ENCODE measurements at regions not wholly inside any gene's neighbourhood (a gene's known extent, or its start where the extent isn't known, plus 50 kb on each side); places are given as distances from the start of the nearest gene placed in this dataset.

GRCh38 chr6:156707818-156708217 is 69.4 kb upstream of the ARID1B start:
- no peaks in the 10 kb centered on the region for H3K36me3 ChIP-seq (ENCODE audit: low read depth)
- ATAC-seq (ENCODE audit: low read depth) (no peak), DNase-seq (ENCODE audit: low spot score) (no peak)

GRCh38 chr6:156703719-156704118 is 73.5 kb upstream of the ARID1B start:
- Histone ChIP-seq H3K4me3 (ENCODE audit: severe bottlenecking) (no peak overlapping the region), H3K27ac (ENCODE audit: poor library complexity, severe bottlenecking) (no peak overlapping the region), H3K27me3 (ENCODE audit: insufficient read depth, poor library complexity, severe bottlenecking) (no peaks in the 10 kb centered on the region), H3K4me1 (ENCODE audit: insufficient read depth, poor library complexity, severe bottlenecking) (peaks cover 4% of the 10 kb centered on the region), H3K36me3 (ENCODE audit: low read depth) (no peaks in the 10 kb centered on the region), H3K9me3 (ENCODE audit: severe bottlenecking) (no peaks in the 10 kb centered on the region)
- DNase-seq (ENCODE audit: low spot score), result no peak
- no peak for ATAC-seq (ENCODE audit: low read depth)
- no peak for TF ChIP-seq CTCF (IDR thresholded peaks at IDR 0.05; ENCODE audit: poor library complexity, severe bottlenecking)

More at GRCh38 chr6:156707818-156708217, 69.4 kb upstream of the ARID1B start:
- Histone ChIP-seq H3K9me3 (ENCODE audit: severe bottlenecking) (no peaks in the 10 kb centered on the region), H3K27ac (ENCODE audit: poor library complexity, severe bottlenecking) (no peak overlapping the region), H3K4me1 (ENCODE audit: insufficient read depth, poor library complexity, severe bottlenecking) (no peaks in the 10 kb centered on the region), H3K27me3 (ENCODE audit: insufficient read depth, poor library complexity, severe bottlenecking) (no peaks in the 10 kb centered on the region), H3K4me3 (ENCODE audit: severe bottlenecking) (no peak overlapping the region)
- TF ChIP-seq CTCF (IDR thresholded peaks at IDR 0.05; ENCODE audit: poor library complexity, severe bottlenecking), result no peak

GRCh38 chr6:156701966-156702365 is 75.2 kb upstream of the ARID1B start:
- Histone ChIP-seq H3K4me1 (ENCODE audit: insufficient read depth, poor library complexity, severe bottlenecking) (peaks cover 4% of the 10 kb centered on the region), H3K27me3 (ENCODE audit: insufficient read depth, poor library complexity, severe bottlenecking) (no peaks in the 10 kb centered on the region), H3K9me3 (ENCODE audit: severe bottlenecking) (no peaks in the 10 kb centered on the region), H3K36me3 (ENCODE audit: low read depth) (no peaks in the 10 kb centered on the region), H3K27ac (ENCODE audit: poor library complexity, severe bottlenecking) (no peak overlapping the region), H3K4me3 (ENCODE audit: severe bottlenecking) (no peak overlapping the region)
- DNase-seq (ENCODE audit: low spot score), result no peak
- no peak for TF ChIP-seq CTCF (IDR thresholded peaks at IDR 0.05; ENCODE audit: poor library complexity, severe bottlenecking)
- no peak for ATAC-seq (ENCODE audit: low read depth)

- ATAC-seq (ENCODE audit: low read depth), result no peak
- no peak for TF ChIP-seq CTCF (IDR thresholded peaks at IDR 0.05; ENCODE audit: poor library complexity, severe bottlenecking)
- DNase-seq (ENCODE audit: low spot score), result no peak
- Histone ChIP-seq H3K4me1 (ENCODE audit: insufficient read depth, poor library complexity, severe bottlenecking) (peaks cover 4% of the 10 kb centered on the region), H3K4me3 (ENCODE audit: severe bottlenecking) (no peak overlapping the region), H3K9me3 (ENCODE audit: severe bottlenecking) (no peaks in the 10 kb centered on the region), H3K36me3 (ENCODE audit: low read depth) (no peaks in the 10 kb centered on the region), H3K27me3 (ENCODE audit: insufficient read depth, poor library complexity, severe bottlenecking) (no peaks in the 10 kb centered on the region), H3K27ac (ENCODE audit: poor library complexity, severe bottlenecking) (no peak overlapping the region)
Measured at GRCh38 chr6:156700440-156701057, 76.6 kb upstream of the ARID1B start.

- H3K4me1 ChIP-seq (ENCODE audit: insufficient read depth, poor library complexity, severe bottlenecking), result peaks cover 4% of the 10 kb centered on the region
- no peaks in the 10 kb centered on the region for H3K9me3 ChIP-seq (ENCODE audit: severe bottlenecking)
- no peak for TF ChIP-seq CTCF (IDR thresholded peaks at IDR 0.05; ENCODE audit: poor library complexity, severe bottlenecking)
Measured at GRCh38 chr6:156699935-156700334, 77.2 kb upstream of the ARID1B start.

More at GRCh38 chr6:156699935-156700334, 77.2 kb upstream of the ARID1B start:
- ATAC-seq (ENCODE audit: low read depth) (no peak), DNase-seq (ENCODE audit: low spot score) (no peak)
- Histone ChIP-seq H3K27ac (ENCODE audit: poor library complexity, severe bottlenecking) (peak overlapping the region; percentile 35), H3K27me3 (ENCODE audit: insufficient read depth, poor library complexity, severe bottlenecking) (no peaks in the 10 kb centered on the region), H3K4me3 (ENCODE audit: severe bottlenecking) (no peak overlapping the region), H3K36me3 (ENCODE audit: low read depth) (no peaks in the 10 kb centered on the region)

Measured in RWPE2 (cell line).